CD4-positive, alpha-beta T cell (primary cell): ENCODE measurements at regions not wholly inside any gene's neighbourhood (a gene's known extent, or its start where the extent isn't known, plus 50 kb on each side); places are given as distances from the start of the nearest gene placed in this dataset.

Experiments used
- ATAC-seq: fragments of 200-7000 bp; cut with Tn5 transposase; one replicate; pipeline ENCODE4 v1.10.0; 2022; ENCODE audit warnings: mild to moderate bottlenecking; ENCODE audit not compliant: poor library complexity
- CTCF ChIA-PET: fragments of 350-600 bp; sonication (Branson Sonifier 250); formaldehyde crosslinking; loops from one replicate; lab custom pipeline; 2021; ENCODE audit warnings: antibody characterized with exemption, inconsistent platforms; lab: Charles Lee
- POLR2A ChIA-PET: fragments of 350-600 bp; sonication (Branson Sonifier 250); formaldehyde crosslinking; loops from one replicate; lab custom pipeline; 2021; ENCODE audit warnings: antibody characterized with exemption, inconsistent platforms; lab: Charles Lee
- DNase-seq, 14 experiments: peaks; one replicate each; pipeline ENCODE4 v3.0.0-alpha.2; 2013 to 2020; ENCODE audit warnings: mixed read lengths in 2 of 14
- H3K27ac ChIP-seq, 2 donors: one replicate each; pipeline versions ENCODE4 v1.5.1 to v1.7.0; 2013; ENCODE audit warnings: low read length in 2 of 2, low read depth in 1 of 2, mild to moderate bottlenecking in 1 of 2
- H3K27me3 ChIP-seq, 2 experiments: 1 replicate in 1 of 2; 2 replicates in 1 of 2; pipeline versions ENCODE4 v1.6.1 to v1.7.0; 2013; ENCODE audit warnings: low read length in 2 of 2, control low read depth in 1 of 2, mild to moderate bottlenecking in 1 of 2, moderate library complexity in 1 of 2; ENCODE audit not compliant: insufficient read depth in 2 of 2, control insufficient read depth in 1 of 2
- H3K36me3 ChIP-seq: one replicate; pipeline ENCODE4 v1.6.1; 2013; ENCODE audit warnings: low read length, control low read depth; ENCODE audit not compliant: insufficient read depth
- H3K4me1 ChIP-seq: one replicate; pipeline ENCODE4 v1.6.1; 2013; ENCODE audit warnings: low read length, control low read depth; ENCODE audit not compliant: insufficient read depth
- H3K4me3 ChIP-seq: one replicate; pipeline ENCODE4 v1.5.1; 2013; ENCODE audit warnings: mild to moderate bottlenecking, low read length, moderate library complexity
- H3K9me3 ChIP-seq, 2 experiments: 1 replicate in 1 of 2; 2 replicates in 1 of 2; pipeline versions ENCODE4 v1.6.1 to v1.7.0; 2013; ENCODE audit warnings: low read length in 2 of 2, mild to moderate bottlenecking in 2 of 2, control low read depth in 1 of 2, moderate library complexity in 1 of 2; ENCODE audit not compliant: control insufficient read depth in 1 of 2, insufficient read depth in 1 of 2
- H3K27ac Mint-ChIP-seq: one replicate; pipeline ENCODE4 v1.8.0; 2020; ENCODE audit warnings: mixed read lengths
- H3K27me3 Mint-ChIP-seq: one replicate; pipeline ENCODE4 v1.8.0; 2021; ENCODE audit warnings: mixed read lengths
- H3K36me3 Mint-ChIP-seq: one replicate; pipeline ENCODE4 v1.8.0; 2021; ENCODE audit warnings: low read depth, mixed read lengths
- H3K4me1 Mint-ChIP-seq: one replicate; pipeline ENCODE4 v1.8.0; 2021; ENCODE audit warnings: low read depth, mixed read lengths
- H3K4me3 Mint-ChIP-seq: one replicate; pipeline ENCODE4 v1.8.0; 2020; ENCODE audit warnings: mild to moderate bottlenecking, mixed read lengths
- H3K9me3 Mint-ChIP-seq: one replicate; pipeline ENCODE4 v1.8.0; 2020; ENCODE audit warnings: mixed read lengths
- intact Hi-C, 2 experiments: fragments of 100-400 bp; cut with DNase I in 1 of 2; cut with micrococcal nuclease in 1 of 2; formaldehyde crosslinking; loops; one replicate each; pipeline versions ENCODE4 v1.15.1 to v1.9.0; 2023 to 2025; cut with DNase I, micrococcal nuclease
- TF ChIP-seq, protein P1 (sequence below): fragments of 200-600 bp; IDR thresholded peaks from one replicate; pipeline ENCODE4 v1.8.0; 2022; ENCODE audit warnings: antibody characterized with exemption, mild to moderate bottlenecking

DNA sequence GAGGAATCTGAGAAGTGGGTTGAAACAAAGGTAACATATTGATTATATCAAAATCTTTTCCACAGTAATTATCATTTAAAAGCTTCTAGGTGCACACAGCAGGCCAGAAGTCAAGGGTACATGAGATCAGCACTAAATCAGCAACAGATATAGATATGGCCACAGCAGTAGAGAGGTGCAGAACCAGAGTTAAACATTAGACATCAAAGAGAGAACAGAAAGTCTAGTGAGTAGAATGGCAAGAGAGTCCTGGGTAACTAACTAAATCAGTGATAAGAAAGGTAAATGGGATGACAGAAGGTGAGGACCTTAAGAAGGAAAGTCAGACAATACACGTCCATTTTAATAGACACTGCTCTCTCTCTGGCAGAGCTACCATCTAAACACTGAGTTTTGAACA is 119.5 kb upstream of the GRIA4 start:
- CTCF ChIA-PET: no interaction called here
- POLR2A ChIA-PET: interaction anchor here (0.6 kb wide), 1 partner anchor 16 kb away, joined by 3 read pairs; no protein-coding TSS in a partner anchor
- intact Hi-C loops: no loop called here
- H3K27ac Mint-ChIP-seq: no peak overlapping the region
- Histone ChIP-seq H3K4me1 (no peaks in the 10 kb centered on the region), H3K27ac (no peak overlapping the region), H3K9me3 (peaks cover 0 to 5% of the 10 kb centered on the region in 2 experiments), H3K27me3 (no peaks in the 10 kb centered on the region), H3K36me3 (no peaks in the 10 kb centered on the region), H3K4me3 (no peak overlapping the region)
- no peak for ATAC-seq
- no peaks in the 10 kb centered on the region for H3K4me1 Mint-ChIP-seq
- TF ChIP-seq, protein P1, sequence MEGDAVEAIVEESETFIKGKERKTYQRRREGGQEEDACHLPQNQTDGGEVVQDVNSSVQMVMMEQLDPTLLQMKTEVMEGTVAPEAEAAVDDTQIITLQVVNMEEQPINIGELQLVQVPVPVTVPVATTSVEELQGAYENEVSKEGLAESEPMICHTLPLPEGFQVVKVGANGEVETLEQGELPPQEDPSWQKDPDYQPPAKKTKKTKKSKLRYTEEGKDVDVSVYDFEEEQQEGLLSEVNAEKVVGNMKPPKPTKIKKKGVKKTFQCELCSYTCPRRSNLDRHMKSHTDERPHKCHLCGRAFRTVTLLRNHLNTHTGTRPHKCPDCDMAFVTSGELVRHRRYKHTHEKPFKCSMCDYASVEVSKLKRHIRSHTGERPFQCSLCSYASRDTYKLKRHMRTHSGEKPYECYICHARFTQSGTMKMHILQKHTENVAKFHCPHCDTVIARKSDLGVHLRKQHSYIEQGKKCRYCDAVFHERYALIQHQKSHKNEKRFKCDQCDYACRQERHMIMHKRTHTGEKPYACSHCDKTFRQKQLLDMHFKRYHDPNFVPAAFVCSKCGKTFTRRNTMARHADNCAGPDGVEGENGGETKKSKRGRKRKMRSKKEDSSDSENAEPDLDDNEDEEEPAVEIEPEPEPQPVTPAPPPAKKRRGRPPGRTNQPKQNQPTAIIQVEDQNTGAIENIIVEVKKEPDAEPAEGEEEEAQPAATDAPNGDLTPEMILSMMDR: no peak
- no peak overlapping the region for H3K4me3 Mint-ChIP-seq
- DNase-seq: no peak
- no peaks in the 10 kb centered on the region for H3K9me3 Mint-ChIP-seq
- peaks cover 4% of the 10 kb centered on the region for H3K27me3 Mint-ChIP-seq
- H3K36me3 Mint-ChIP-seq: no peaks in the 10 kb centered on the region

DNA sequence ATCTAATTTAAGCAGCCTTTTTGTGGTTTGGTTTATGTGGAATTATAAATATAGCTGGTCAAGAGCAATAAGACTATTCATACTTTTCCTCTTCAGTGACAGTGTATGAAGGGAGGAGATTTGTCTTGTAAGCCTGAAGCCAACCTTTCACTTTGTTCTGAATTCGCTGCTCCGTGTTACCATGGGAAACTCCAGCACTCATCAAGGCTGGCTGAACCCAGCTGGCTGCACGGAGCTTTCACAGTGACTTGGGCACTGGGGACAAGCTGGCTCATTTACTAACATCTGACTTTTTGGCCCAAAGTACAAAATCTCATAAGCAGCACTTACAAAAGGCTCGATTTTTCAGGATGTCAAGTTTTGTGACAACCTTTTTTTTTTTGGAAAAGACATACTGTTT is 120.4 kb upstream of the GRIA4 start:
- DNase-seq (no peak), ATAC-seq (no peak)
- TF ChIP-seq, protein P1: no peak
- H3K4me1 Mint-ChIP-seq: no peaks in the 10 kb centered on the region
- H3K9me3 Mint-ChIP-seq: no peaks in the 10 kb centered on the region
- Histone ChIP-seq H3K36me3 (no peaks in the 10 kb centered on the region), H3K4me3 (no peak overlapping the region), H3K27me3 (no peaks in the 10 kb centered on the region), H3K9me3 (peaks cover 0 to 5% of the 10 kb centered on the region in 2 experiments), H3K27ac (no peak overlapping the region), H3K4me1 (no peaks in the 10 kb centered on the region)
- ChIA-PET CTCF (no interaction called here), POLR2A (no interaction called here)
- no peaks in the 10 kb centered on the region for H3K36me3 Mint-ChIP-seq
- H3K27ac Mint-ChIP-seq: no peak overlapping the region
- H3K4me3 Mint-ChIP-seq: no peak overlapping the region
- intact Hi-C loops: no loop called here
- H3K27me3 Mint-ChIP-seq: peaks cover 4% of the 10 kb centered on the region

DNA sequence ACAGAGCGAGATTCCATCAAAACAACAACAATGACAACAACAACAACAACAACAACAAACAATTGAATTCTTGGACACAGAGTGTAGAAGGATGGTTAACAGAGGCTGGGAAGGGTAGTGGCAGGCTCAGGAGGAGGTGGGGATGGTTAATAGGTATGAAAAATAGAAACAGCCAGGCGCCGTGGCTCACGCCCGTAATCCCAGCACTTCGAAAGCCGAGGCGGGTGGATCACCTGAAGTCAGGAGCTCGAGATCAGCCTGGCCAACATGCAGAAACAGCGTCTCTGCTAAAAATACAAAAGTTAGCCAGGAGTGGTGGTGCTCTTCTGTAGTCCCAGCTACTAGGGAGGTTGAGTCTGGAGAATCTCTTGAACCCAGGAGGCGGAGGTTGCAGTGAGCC is 122.9 kb upstream of the GRIA4 start:
- POLR2A ChIA-PET: no interaction called here
- H3K9me3 Mint-ChIP-seq: no peaks in the 10 kb centered on the region
- H3K36me3 Mint-ChIP-seq: no peaks in the 10 kb centered on the region
- peaks cover under 1% of the 10 kb centered on the region for H3K27me3 Mint-ChIP-seq
- DNase-seq (no peak), ATAC-seq (no peak)
- no peaks in the 10 kb centered on the region for H3K4me1 ChIP-seq
- H3K27ac Mint-ChIP-seq: no peak overlapping the region
- no peak overlapping the region for H3K27ac ChIP-seq
- no peak overlapping the region for H3K4me3 Mint-ChIP-seq
- CTCF ChIA-PET: no interaction called here
- intact Hi-C loops: no loop called here
- no peaks in the 10 kb centered on the region for H3K27me3 ChIP-seq
- H3K36me3 ChIP-seq: no peaks in the 10 kb centered on the region
- no peak overlapping the region for H3K4me3 ChIP-seq
- peaks cover 0 to 5% of the 10 kb centered on the region in 2 experiments for H3K9me3 ChIP-seq
- TF ChIP-seq, protein P1: no peak
- no peaks in the 10 kb centered on the region for H3K4me1 Mint-ChIP-seq
